ENCODE measurements at regions not wholly inside any gene's neighbourhood (a gene's known extent, or its start where the extent isn't known, plus 50 kb on each side); places are given as distances from the start of the nearest gene placed in this dataset.

GRCh38 chr13:99813336-99814095 lies 158.1 kb downstream of the ZIC5 start:
- H3K9me3 Mint-ChIP-seq (ENCODE audit: unreplicated experiment) = peaks cover 7% of the 10 kb centered on the region
- no TSS peak for BruUV-seq (replicated peaks)
- H3K4me3 Mint-ChIP-seq (ENCODE audit: unreplicated experiment) = no peak overlapping the region
- no peak overlapping the region for H3K27ac Mint-ChIP-seq (ENCODE audit: low read depth, unreplicated experiment)
- intact Hi-C loops (cut with micrococcal nuclease) = no loop called here
- H3K4me1 Mint-ChIP-seq (ENCODE audit: insufficient read depth, unreplicated experiment) = no peaks in the 10 kb centered on the region
- no peaks in the 10 kb centered on the region for H3K27me3 Mint-ChIP-seq (ENCODE audit: insufficient read depth, unreplicated experiment)
- DNase-seq (ENCODE audit: unreplicated experiment) = no peak
- POLR2A ChIA-PET = interaction anchor here (0.6 kb wide), 1 partner anchor 634 kb away, joined by 4 read pairs; no protein-coding TSS in a partner anchor
- CTCF ChIA-PET = interaction anchor here (0.6 kb wide), 1 partner anchor 265 kb away, joined by 4 read pairs; no protein-coding TSS in a partner anchor
- no peak for TF ChIP-seq CTCF (IDR thresholded peaks at IDR 0.05; ENCODE audit: unreplicated experiment)
- H3K36me3 Mint-ChIP-seq (ENCODE audit: insufficient read depth, unreplicated experiment) = peaks cover 6% of the 10 kb centered on the region

- H3K27ac Mint-ChIP-seq (ENCODE audit: low read depth, unreplicated experiment) = no peak overlapping the region
- POLR2A ChIA-PET = interaction anchor here (0.6 kb wide), 1 partner anchor 635 kb away, joined by 4 read pairs; no protein-coding TSS in a partner anchor
Measured at GRCh38 chr13:99812625-99813024, 158.9 kb downstream of the ZIC5 start.

GRCh38 chr13:99811067-99811700 lies 160.4 kb downstream of the ZIC5 start:
- Mint-ChIP-seq H3K4me1 (ENCODE audit: insufficient read depth, unreplicated experiment) (no peaks in the 10 kb centered on the region), H3K4me3 (ENCODE audit: unreplicated experiment) (no peak overlapping the region), H3K36me3 (ENCODE audit: insufficient read depth, unreplicated experiment) (peaks cover 6% of the 10 kb centered on the region), H3K27me3 (ENCODE audit: insufficient read depth, unreplicated experiment) (no peaks in the 10 kb centered on the region), H3K27ac (ENCODE audit: low read depth, unreplicated experiment) (no peak overlapping the region), H3K9me3 (ENCODE audit: unreplicated experiment) (no peaks in the 10 kb centered on the region)
- DNase-seq (ENCODE audit: unreplicated experiment) = no peak
- no peak for TF ChIP-seq CTCF (IDR thresholded peaks at IDR 0.05; ENCODE audit: unreplicated experiment)
- ChIA-PET POLR2A (no interaction called here), CTCF (no interaction called here)
- BruUV-seq (replicated peaks) = no TSS peak
- intact Hi-C loops (cut with micrococcal nuclease) = no loop called here

More at GRCh38 chr13:99812625-99813024, 158.9 kb downstream of the ZIC5 start:
- TF ChIP-seq CTCF (IDR thresholded peaks at IDR 0.05; ENCODE audit: unreplicated experiment) = no peak
- peak; percentile 30 for DNase-seq (ENCODE audit: unreplicated experiment)
- Mint-ChIP-seq H3K4me3 (ENCODE audit: unreplicated experiment) (no peak overlapping the region), H3K27me3 (ENCODE audit: insufficient read depth, unreplicated experiment) (no peaks in the 10 kb centered on the region), H3K36me3 (ENCODE audit: insufficient read depth, unreplicated experiment) (peaks cover 6% of the 10 kb centered on the region), H3K4me1 (ENCODE audit: insufficient read depth, unreplicated experiment) (no peaks in the 10 kb centered on the region), H3K9me3 (ENCODE audit: unreplicated experiment) (peaks cover 7% of the 10 kb centered on the region)
- intact Hi-C loops (cut with micrococcal nuclease) = no loop called here
- CTCF ChIA-PET = interaction anchor here (0.6 to 0.7 kb wide), 2 partner anchors 131 to 266 kb away, joined by 3 to 4 read pairs; no protein-coding TSS in a partner anchor
- no TSS peak for BruUV-seq (replicated peaks)

GRCh38 chr13:99809926-99810325 lies 161.6 kb downstream of the ZIC5 start:
- ChIA-PET CTCF (interaction anchor here (0.7 kb wide), 1 partner anchor 15 kb away, joined by 3 read pairs; no protein-coding TSS in a partner anchor), POLR2A (no interaction called here)
- intact Hi-C loops (cut with micrococcal nuclease) = no loop called here
- Mint-ChIP-seq H3K9me3 (ENCODE audit: unreplicated experiment) (no peaks in the 10 kb centered on the region), H3K27ac (ENCODE audit: low read depth, unreplicated experiment) (no peak overlapping the region), H3K4me1 (ENCODE audit: insufficient read depth, unreplicated experiment) (no peaks in the 10 kb centered on the region), H3K27me3 (ENCODE audit: insufficient read depth, unreplicated experiment) (no peaks in the 10 kb centered on the region), H3K4me3 (ENCODE audit: unreplicated experiment) (no peak overlapping the region), H3K36me3 (ENCODE audit: insufficient read depth, unreplicated experiment) (peaks cover 6% of the 10 kb centered on the region)
- BruUV-seq (replicated peaks) = no TSS peak
- DNase-seq (ENCODE audit: unreplicated experiment) = no peak
- no peak for TF ChIP-seq CTCF (IDR thresholded peaks at IDR 0.05; ENCODE audit: unreplicated experiment)

Data from MCF 10A (cell line).